PC-9 (cell line): ENCODE measurements at regions not wholly inside any gene's neighbourhood (a gene's known extent, or its start where the extent isn't known, plus 50 kb on each side); places are given as distances from the start of the nearest gene placed in this dataset.

Experiments
- CTCF ChIP-seq: fragments of 200-600 bp; sonication (generic); conservative IDR thresholded peaks from 2 replicates; pipeline ENCODE4 v1.6.1; 2017; ENCODE audit warnings: mixed run types, antibody characterized with exemption, mild to moderate bottlenecking, moderate library complexity
- EZH2 ChIP-seq: fragments of 200-600 bp; sonication (generic); IDR thresholded peaks from 2 replicates; pipeline ENCODE4 v1.8.0; 2017; ENCODE audit warnings: antibody characterized with exemption, low read depth

- TF ChIP-seq CTCF: no peak
- no peak for TF ChIP-seq EZH2
Measured at GRCh38 chr9:108802967-108803366, 52.8 kb downstream of the ACTL7B start.
